ENCODE measurements at regions not wholly inside any gene's neighbourhood (a gene's known extent, or its start where the extent isn't known, plus 50 kb on each side); places are given as distances from the start of the nearest gene placed in this dataset.

GRCh38 chr17:17410357-17410756, 66.4 kb upstream of the MED9 start:
- Histone ChIP-seq H3K36me3 (ENCODE audit: control insufficient read depth in 4 of 4, insufficient read depth in 3 of 4, low read depth in 1 of 4, low read length in 3 of 4) (no peaks in the 10 kb centered on the region), H3K27me3 (ENCODE audit: control insufficient read depth in 4 of 4, insufficient read depth in 4 of 4, low read length in 3 of 4) (no peaks in the 10 kb centered on the region), H3K9me3 (ENCODE audit: control insufficient read depth in 4 of 4, low read length in 3 of 4) (no peaks in the 10 kb centered on the region), H3K27ac (ENCODE audit: low read depth in 1 of 2, low read length in 2 of 2) (no peak overlapping the region), H3K4me3 (ENCODE audit: low read depth in 1 of 3, low read length in 3 of 3) (no peak overlapping the region), H3K4me1 (ENCODE audit: control insufficient read depth in 4 of 4, insufficient read depth in 4 of 4, low read length in 3 of 4) (peaks cover 3 to 7% (median 5%) of the 10 kb centered on the region in 4 donors), H3K9ac (ENCODE audit: low read depth in 1 of 2, low read length in 2 of 2) (no peak overlapping the region)
- WGBS, result 94% methylated on average over 6 of the region's 6 CpGs
- DNase-seq (ENCODE audit: low spot score), result no peak
- TF ChIP-seq SP1 (IDR thresholded peaks at IDR 0.05), result no peak
- no peak for TF ChIP-seq MAX (IDR thresholded peaks at IDR 0.05)
- TF ChIP-seq ATF3 (IDR thresholded peaks at IDR 0.05), result no peak
- TF ChIP-seq FOXA1 (IDR thresholded peaks at IDR 0.05), result no peak
- TF ChIP-seq GABPA (IDR thresholded peaks at IDR 0.05 in 1 of 2, conservative IDR thresholded peaks at IDR 0.05 in 1 of 2), result no peak
- TF ChIP-seq, protein P1, sequence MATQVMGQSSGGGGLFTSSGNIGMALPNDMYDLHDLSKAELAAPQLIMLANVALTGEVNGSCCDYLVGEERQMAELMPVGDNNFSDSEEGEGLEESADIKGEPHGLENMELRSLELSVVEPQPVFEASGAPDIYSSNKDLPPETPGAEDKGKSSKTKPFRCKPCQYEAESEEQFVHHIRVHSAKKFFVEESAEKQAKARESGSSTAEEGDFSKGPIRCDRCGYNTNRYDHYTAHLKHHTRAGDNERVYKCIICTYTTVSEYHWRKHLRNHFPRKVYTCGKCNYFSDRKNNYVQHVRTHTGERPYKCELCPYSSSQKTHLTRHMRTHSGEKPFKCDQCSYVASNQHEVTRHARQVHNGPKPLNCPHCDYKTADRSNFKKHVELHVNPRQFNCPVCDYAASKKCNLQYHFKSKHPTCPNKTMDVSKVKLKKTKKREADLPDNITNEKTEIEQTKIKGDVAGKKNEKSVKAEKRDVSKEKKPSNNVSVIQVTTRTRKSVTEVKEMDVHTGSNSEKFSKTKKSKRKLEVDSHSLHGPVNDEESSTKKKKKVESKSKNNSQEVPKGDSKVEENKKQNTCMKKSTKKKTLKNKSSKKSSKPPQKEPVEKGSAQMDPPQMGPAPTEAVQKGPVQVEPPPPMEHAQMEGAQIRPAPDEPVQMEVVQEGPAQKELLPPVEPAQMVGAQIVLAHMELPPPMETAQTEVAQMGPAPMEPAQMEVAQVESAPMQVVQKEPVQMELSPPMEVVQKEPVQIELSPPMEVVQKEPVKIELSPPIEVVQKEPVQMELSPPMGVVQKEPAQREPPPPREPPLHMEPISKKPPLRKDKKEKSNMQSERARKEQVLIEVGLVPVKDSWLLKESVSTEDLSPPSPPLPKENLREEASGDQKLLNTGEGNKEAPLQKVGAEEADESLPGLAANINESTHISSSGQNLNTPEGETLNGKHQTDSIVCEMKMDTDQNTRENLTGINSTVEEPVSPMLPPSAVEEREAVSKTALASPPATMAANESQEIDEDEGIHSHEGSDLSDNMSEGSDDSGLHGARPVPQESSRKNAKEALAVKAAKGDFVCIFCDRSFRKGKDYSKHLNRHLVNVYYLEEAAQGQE (IDR thresholded peaks at IDR 0.05), result no peak

GRCh38 chr17:17411692-17412091, 65.1 kb upstream of the MED9 start:
- TF ChIP-seq HNF4A (conservative IDR thresholded peaks at IDR 0.05), result no peak
- no peak for TF ChIP-seq HNF4G (IDR thresholded peaks at IDR 0.05)
- TF ChIP-seq, protein P1 (IDR thresholded peaks at IDR 0.05), result no peak
- TF ChIP-seq GABPA (IDR thresholded peaks at IDR 0.05 in 1 of 2, conservative IDR thresholded peaks at IDR 0.05 in 1 of 2), result no peak
- TF ChIP-seq NR2F2 (IDR thresholded peaks at IDR 0.05), result no peak
- TF ChIP-seq EGR1 (IDR thresholded peaks at IDR 0.05; ENCODE audit: low read depth in 2 of 2), result no peak
- no peak for TF ChIP-seq MAX (IDR thresholded peaks at IDR 0.05)
- TF ChIP-seq FOXA2 (IDR thresholded peaks at IDR 0.05), result no peak
- TF ChIP-seq CTCF (IDR thresholded peaks at IDR 0.05; ENCODE audit: low read depth, low read length, missing input control), result no peak
- no peak for TF ChIP-seq ATF3 (IDR thresholded peaks at IDR 0.05)
- TF ChIP-seq JUND (IDR thresholded peaks at IDR 0.05), result no peak
- Histone ChIP-seq H3K9me3 (ENCODE audit: control insufficient read depth in 4 of 4, low read length in 3 of 4) (no peaks in the 10 kb centered on the region), H3K4me1 (ENCODE audit: control insufficient read depth in 4 of 4, insufficient read depth in 4 of 4, low read length in 3 of 4) (peaks cover 0 to 6% (median 4%) of the 10 kb centered on the region in 4 donors), H3K36me3 (ENCODE audit: control insufficient read depth in 4 of 4, insufficient read depth in 3 of 4, low read depth in 1 of 4, low read length in 3 of 4) (no peaks in the 10 kb centered on the region), H3K27ac (ENCODE audit: low read depth in 1 of 2, low read length in 2 of 2) (no peak overlapping the region), H3K27me3 (ENCODE audit: control insufficient read depth in 4 of 4, insufficient read depth in 4 of 4, low read length in 3 of 4) (no peaks in the 10 kb centered on the region), H3K4me3 (ENCODE audit: low read depth in 1 of 3, low read length in 3 of 3) (no peak overlapping the region), H3K9ac (ENCODE audit: low read depth in 1 of 2, low read length in 2 of 2) (no peak overlapping the region)
- no peak for DNase-seq (ENCODE audit: low spot score)
